Ishikawa (cell line): ENCODE measurements at regions not wholly inside any gene's neighbourhood (a gene's known extent, or its start where the extent isn't known, plus 50 kb on each side); places are given as distances from the start of the nearest gene placed in this dataset.

Source experiments
- CEBPB ChIP-seq: IDR thresholded peaks from 2 replicates; pipeline ENCODE4 v1.6.1; 2012
- CREB1 ChIP-seq: IDR thresholded peaks from 2 replicates; pipeline ENCODE4 v1.6.1; 2012; ENCODE audit warnings: low read depth
- EGR1 ChIP-seq: IDR thresholded peaks from 2 replicates; pipeline ENCODE4 v1.6.1; 2012
- EP300 ChIP-seq: IDR thresholded peaks from 2 replicates; pipeline ENCODE4 v1.6.1; 2012; ENCODE audit warnings: borderline replicate concordance
- FOXM1 ChIP-seq: IDR thresholded peaks from 2 replicates; pipeline ENCODE4 v1.6.1; 2012; ENCODE audit warnings: low read depth, borderline replicate concordance
- NFIC ChIP-seq: IDR thresholded peaks from 2 replicates; pipeline ENCODE4 v1.6.1; 2012
- RAD21 ChIP-seq: IDR thresholded peaks from 2 replicates; pipeline ENCODE4 v1.6.1; 2012; ENCODE audit warnings: low read depth
- TAF1 ChIP-seq: IDR thresholded peaks from 2 replicates; pipeline ENCODE4 v1.6.1; 2012; ENCODE audit warnings: low read depth, mild to moderate bottlenecking
- TCF12 ChIP-seq: IDR thresholded peaks from 2 replicates; pipeline ENCODE4 v1.6.1; 2012; ENCODE audit warnings: low read depth
- TEAD4 ChIP-seq: IDR thresholded peaks from 2 replicates; pipeline ENCODE4 v1.6.1; 2012
- YY1 ChIP-seq: IDR thresholded peaks from 2 replicates; pipeline ENCODE4 v1.6.1; 2012; ENCODE audit warnings: low read depth
- ZBTB7A ChIP-seq: IDR thresholded peaks from 2 replicates; pipeline ENCODE4 v1.6.1; 2012; ENCODE audit warnings: low read depth
- TF ChIP-seq, protein P1 (sequence below): IDR thresholded peaks from 2 replicates; pipeline ENCODE4 v1.6.1; 2012; ENCODE audit warnings: low read depth, mild to moderate bottlenecking
- TF ChIP-seq, protein P2 (sequence below): IDR thresholded peaks from 2 replicates; pipeline ENCODE4 v1.6.1; 2012
- TF ChIP-seq, protein P3 (sequence below): IDR thresholded peaks from 2 replicates; pipeline ENCODE4 v1.6.1; 2012

DNA sequence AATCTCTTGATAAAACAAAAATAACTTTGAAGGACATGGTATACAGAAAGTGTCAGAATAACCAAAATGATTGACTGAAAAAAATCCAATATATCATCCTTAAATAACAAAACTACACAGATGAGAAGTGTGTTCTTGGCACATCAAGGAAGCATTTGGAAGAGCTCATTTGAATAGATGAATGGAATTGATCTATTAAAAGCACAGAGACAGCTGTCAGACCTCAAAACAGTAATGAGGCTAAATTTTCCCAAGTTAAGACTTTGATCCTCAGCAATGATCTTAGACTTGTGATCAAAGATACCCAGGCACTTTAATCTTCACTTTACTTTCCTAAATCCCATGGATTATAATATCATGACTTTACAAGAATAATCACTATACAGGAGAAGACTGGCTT is 395.4 kb upstream of the NFE2L3 start:
- TF ChIP-seq CEBPB (no peak), NFIC (no peak), TEAD4 (no peak), YY1 (no peak), EGR1 (no peak), RAD21 (no peak), TAF1 (no peak), CREB1 (no peak), TCF12 (no peak)
- TF ChIP-seq, protein P1, sequence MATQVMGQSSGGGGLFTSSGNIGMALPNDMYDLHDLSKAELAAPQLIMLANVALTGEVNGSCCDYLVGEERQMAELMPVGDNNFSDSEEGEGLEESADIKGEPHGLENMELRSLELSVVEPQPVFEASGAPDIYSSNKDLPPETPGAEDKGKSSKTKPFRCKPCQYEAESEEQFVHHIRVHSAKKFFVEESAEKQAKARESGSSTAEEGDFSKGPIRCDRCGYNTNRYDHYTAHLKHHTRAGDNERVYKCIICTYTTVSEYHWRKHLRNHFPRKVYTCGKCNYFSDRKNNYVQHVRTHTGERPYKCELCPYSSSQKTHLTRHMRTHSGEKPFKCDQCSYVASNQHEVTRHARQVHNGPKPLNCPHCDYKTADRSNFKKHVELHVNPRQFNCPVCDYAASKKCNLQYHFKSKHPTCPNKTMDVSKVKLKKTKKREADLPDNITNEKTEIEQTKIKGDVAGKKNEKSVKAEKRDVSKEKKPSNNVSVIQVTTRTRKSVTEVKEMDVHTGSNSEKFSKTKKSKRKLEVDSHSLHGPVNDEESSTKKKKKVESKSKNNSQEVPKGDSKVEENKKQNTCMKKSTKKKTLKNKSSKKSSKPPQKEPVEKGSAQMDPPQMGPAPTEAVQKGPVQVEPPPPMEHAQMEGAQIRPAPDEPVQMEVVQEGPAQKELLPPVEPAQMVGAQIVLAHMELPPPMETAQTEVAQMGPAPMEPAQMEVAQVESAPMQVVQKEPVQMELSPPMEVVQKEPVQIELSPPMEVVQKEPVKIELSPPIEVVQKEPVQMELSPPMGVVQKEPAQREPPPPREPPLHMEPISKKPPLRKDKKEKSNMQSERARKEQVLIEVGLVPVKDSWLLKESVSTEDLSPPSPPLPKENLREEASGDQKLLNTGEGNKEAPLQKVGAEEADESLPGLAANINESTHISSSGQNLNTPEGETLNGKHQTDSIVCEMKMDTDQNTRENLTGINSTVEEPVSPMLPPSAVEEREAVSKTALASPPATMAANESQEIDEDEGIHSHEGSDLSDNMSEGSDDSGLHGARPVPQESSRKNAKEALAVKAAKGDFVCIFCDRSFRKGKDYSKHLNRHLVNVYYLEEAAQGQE = no peak

DNA sequence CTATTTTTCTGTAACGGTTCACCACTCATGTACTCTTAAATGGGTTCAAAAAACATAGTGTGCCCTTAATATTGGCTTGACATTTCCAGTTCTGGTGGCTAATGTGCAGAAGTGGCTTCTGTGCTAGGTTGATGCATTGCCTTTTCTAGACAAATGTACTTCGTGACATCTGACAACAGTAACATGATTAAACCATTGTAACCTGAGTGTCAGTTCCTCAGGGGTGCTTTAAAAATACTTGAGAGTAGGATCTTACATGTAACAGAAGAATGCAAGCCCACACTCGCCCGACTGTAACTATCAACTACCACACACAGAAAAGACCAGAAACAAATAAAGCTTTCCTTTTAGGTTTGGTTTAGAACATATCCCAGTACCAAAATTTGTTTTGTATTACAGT is 393.4 kb upstream of the NFE2L3 start:
- TF ChIP-seq, protein P1 = no peak
- TF ChIP-seq, protein P2, sequence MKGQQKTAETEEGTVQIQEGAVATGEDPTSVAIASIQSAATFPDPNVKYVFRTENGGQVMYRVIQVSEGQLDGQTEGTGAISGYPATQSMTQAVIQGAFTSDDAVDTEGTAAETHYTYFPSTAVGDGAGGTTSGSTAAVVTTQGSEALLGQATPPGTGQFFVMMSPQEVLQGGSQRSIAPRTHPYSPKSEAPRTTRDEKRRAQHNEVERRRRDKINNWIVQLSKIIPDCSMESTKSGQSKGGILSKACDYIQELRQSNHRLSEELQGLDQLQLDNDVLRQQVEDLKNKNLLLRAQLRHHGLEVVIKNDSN = no peak
- TF ChIP-seq TEAD4 (no peak), CEBPB (no peak), ZBTB7A (no peak), EGR1 (no peak), TAF1 (no peak), FOXM1 (no peak), NFIC (no peak), TCF12 (no peak), EP300 (no peak), YY1 (no peak), RAD21 (no peak)

DNA sequence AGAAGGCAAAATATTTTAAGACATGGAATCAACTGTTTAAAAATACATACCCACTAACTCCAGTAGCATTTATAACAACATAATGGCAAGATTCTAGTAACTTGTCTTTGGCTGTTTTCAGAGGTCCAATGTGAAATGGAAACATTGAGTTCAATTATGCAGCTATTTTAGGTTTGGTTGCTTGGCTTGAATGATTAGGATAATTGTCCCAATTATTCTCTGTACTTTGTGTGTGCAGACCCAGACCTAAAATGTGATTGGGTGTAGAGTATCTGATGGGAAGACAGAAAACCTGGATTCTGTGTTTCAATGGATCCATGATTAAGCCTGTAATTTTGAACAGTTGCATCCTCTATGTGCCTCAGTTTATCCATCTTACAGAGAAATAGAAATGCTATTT is 392.7 kb upstream of the NFE2L3 start:
- no peak for TF ChIP-seq FOXM1
- no peak for TF ChIP-seq YY1
- TF ChIP-seq, protein P2 = no peak
- TF ChIP-seq ZBTB7A = no peak
- TF ChIP-seq EP300 = no peak
- TF ChIP-seq, protein P1 = no peak
- TF ChIP-seq, protein P3, sequence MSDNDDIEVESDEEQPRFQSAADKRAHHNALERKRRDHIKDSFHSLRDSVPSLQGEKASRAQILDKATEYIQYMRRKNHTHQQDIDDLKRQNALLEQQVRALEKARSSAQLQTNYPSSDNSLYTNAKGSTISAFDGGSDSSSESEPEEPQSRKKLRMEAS = no peak
- TF ChIP-seq TEAD4 = no peak
- TF ChIP-seq RAD21 = no peak
- TF ChIP-seq TCF12 = no peak
- no peak for TF ChIP-seq NFIC
- TF ChIP-seq TAF1 = no peak
- no peak for TF ChIP-seq EGR1

DNA sequence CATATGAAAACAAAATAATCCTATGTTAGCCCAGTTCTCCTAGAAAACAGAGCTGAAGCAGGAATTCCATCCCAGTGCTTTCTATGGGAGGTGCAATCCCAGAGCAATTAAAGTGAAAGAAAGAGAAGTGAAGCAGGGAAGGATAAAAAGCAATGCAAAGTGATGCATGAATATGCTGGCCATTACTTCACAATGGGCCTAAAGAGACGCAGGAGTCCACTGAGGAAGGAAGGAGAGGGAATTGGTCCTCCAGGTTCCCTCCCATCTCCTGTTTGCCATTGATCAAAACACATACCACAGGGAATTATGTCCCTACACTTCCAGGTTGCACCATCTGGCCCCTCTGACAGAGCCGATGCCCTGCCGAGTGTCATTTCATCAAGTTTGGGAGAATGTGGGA is 392.2 kb upstream of the NFE2L3 start:
- TF ChIP-seq, protein P1 = no peak
- TF ChIP-seq EP300 = no peak
- no peak for TF ChIP-seq YY1
